Sigmoid colon (tissue), 4 donors: ENCODE measurements at regions not wholly inside any gene's neighbourhood (a gene's known extent, or its start where the extent isn't known, plus 50 kb on each side); places are given as distances from the start of the nearest gene placed in this dataset.

Experiments
- EP300 ChIP-seq, 4 donors: sonication (generic); formaldehyde crosslinking; IDR thresholded peaks; one replicate each; pipeline ENCODE4 v1.6.1; 2017; ENCODE audit warnings: antibody characterized with exemption in 4 of 4
- POLR2AphosphoS5 ChIP-seq, 4 donors: sonication (generic); formaldehyde crosslinking; IDR thresholded peaks; one replicate each; pipeline ENCODE4 v1.6.1; 2017; ENCODE audit warnings: antibody characterized with exemption in 4 of 4
- TF ChIP-seq, protein P1 (sequence below), 4 experiments: fragments of 450-650 bp in 3 of 4; fragments of 200-600 bp in 1 of 4; IDR thresholded peaks; one replicate each; pipeline ENCODE4 v1.5.1; 2016 to 2019; ENCODE audit warnings: antibody characterized with exemption in 4 of 4, mild to moderate bottlenecking in 3 of 4, moderate library complexity in 2 of 4

DNA sequence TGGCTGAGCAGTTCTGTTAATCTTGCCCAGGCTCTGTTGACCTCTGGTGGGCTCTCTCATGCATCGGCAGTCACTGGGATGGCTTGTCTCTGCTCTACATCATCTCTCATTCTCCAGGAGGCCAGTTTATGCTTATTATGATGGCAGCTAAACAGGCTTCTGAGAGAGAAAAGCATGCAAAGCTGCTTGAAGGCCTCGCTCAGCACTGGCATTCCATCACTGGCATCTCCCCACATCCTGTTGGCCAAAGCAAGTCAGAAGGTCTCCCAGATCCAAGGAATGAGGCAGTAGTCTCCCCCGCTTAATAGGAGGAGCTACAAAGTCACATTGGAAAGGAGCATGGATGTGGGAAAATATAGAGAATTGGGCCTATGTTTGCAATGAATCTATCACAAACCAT, 212.6 kb downstream of the ZNF621 start:
- no peak for TF ChIP-seq EP300 (IDR thresholded peaks at IDR 0.05)
- TF ChIP-seq POLR2AphosphoS5 (IDR thresholded peaks at IDR 0.05): no peak
- TF ChIP-seq, protein P1, sequence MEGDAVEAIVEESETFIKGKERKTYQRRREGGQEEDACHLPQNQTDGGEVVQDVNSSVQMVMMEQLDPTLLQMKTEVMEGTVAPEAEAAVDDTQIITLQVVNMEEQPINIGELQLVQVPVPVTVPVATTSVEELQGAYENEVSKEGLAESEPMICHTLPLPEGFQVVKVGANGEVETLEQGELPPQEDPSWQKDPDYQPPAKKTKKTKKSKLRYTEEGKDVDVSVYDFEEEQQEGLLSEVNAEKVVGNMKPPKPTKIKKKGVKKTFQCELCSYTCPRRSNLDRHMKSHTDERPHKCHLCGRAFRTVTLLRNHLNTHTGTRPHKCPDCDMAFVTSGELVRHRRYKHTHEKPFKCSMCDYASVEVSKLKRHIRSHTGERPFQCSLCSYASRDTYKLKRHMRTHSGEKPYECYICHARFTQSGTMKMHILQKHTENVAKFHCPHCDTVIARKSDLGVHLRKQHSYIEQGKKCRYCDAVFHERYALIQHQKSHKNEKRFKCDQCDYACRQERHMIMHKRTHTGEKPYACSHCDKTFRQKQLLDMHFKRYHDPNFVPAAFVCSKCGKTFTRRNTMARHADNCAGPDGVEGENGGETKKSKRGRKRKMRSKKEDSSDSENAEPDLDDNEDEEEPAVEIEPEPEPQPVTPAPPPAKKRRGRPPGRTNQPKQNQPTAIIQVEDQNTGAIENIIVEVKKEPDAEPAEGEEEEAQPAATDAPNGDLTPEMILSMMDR (IDR thresholded peaks at IDR 0.05): no peak
